AG20443 (cell line): ENCODE measurements at regions not wholly inside any gene's neighbourhood (a gene's known extent, or its start where the extent isn't known, plus 50 kb on each side); places are given as distances from the start of the nearest gene placed in this dataset.

Experiments used
- DNase-seq: peaks from one replicate; pipeline ENCODE4 v3.0.0; 2012; ENCODE audit warnings: low spot score, mixed read lengths

- DNase-seq = no peak
These were observed 324.3 kb downstream of the TEX29 start for GRCh38 chr13:111644750-111645149.

GRCh38 chr13:111645198-111645597, 324.8 kb downstream of the TEX29 start:
- DNase-seq = no peak

GRCh38 chr13:111645598-111646455, 325.4 kb downstream of the TEX29 start:
- no peak for DNase-seq

GRCh38 chr13:111646456-111646855, 326.0 kb downstream of the TEX29 start:
- no peak for DNase-seq

- DNase-seq = no peak
These were observed 328.4 kb downstream of the TEX29 start for GRCh38 chr13:111648885-111649284.

GRCh38 chr13:111650626-111651025, 330.2 kb downstream of the TEX29 start:
- DNase-seq = no peak

GRCh38 chr13:111652676-111653075, 332.2 kb downstream of the TEX29 start:
- no peak for DNase-seq

GRCh38 chr13:111654531-111654930, 334.1 kb downstream of the TEX29 start:
- DNase-seq = no peak

- DNase-seq = no peak
These were observed 336.0 kb downstream of the TEX29 start for GRCh38 chr13:111656439-111656838.

GRCh38 chr13:111657013-111657412, 336.6 kb downstream of the TEX29 start:
- no peak for DNase-seq

GRCh38 chr13:111658145-111659100, 338.0 kb downstream of the TEX29 start:
- DNase-seq = no peak

- no peak for DNase-seq
These were observed 338.9 kb downstream of the TEX29 start for GRCh38 chr13:111659219-111659775.

- DNase-seq = no peak
These were observed 339.4 kb downstream of the TEX29 start for GRCh38 chr13:111659842-111660241.

- DNase-seq = no peak
These were observed 340.6 kb downstream of the TEX29 start for GRCh38 chr13:111661052-111661451.

GRCh38 chr13:111661776-111662175, 341.3 kb downstream of the TEX29 start:
- no peak for DNase-seq

- DNase-seq = no peak
These were observed 342.0 kb downstream of the TEX29 start for GRCh38 chr13:111662451-111662850.

- no peak for DNase-seq
These were observed 342.5 kb downstream of the TEX29 start for GRCh38 chr13:111662895-111663294.

- DNase-seq = no peak
These were observed 343.1 kb downstream of the TEX29 start for GRCh38 chr13:111663505-111663904.

GRCh38 chr13:111663953-111664421, 343.5 kb downstream of the TEX29 start:
- no peak for DNase-seq

GRCh38 chr13:111664696-111665095, 344.3 kb downstream of the TEX29 start:
- DNase-seq = no peak

- DNase-seq = no peak
These were observed 345.3 kb downstream of the TEX29 start for GRCh38 chr13:111665691-111666095.

GRCh38 chr13:111666164-111666776, 345.8 kb downstream of the TEX29 start:
- DNase-seq = no peak
